PC-3 (cell line): ENCODE measurements at regions not wholly inside any gene's neighbourhood (a gene's known extent, or its start where the extent isn't known, plus 50 kb on each side); places are given as distances from the start of the nearest gene placed in this dataset.

Source experiments
- EZH2phosphoT487 ChIP-seq: fragments of 300-600 bp; sonication (generic); IDR thresholded peaks from 2 replicates; pipeline ENCODE4 v1.6.1; 2018; ENCODE audit warnings: mild to moderate bottlenecking, antibody characterized with exemption, low read length, borderline replicate concordance
- TF ChIP-seq, protein P1 (sequence below): fragments of 300-600 bp; sonication (generic); conservative IDR thresholded peaks from 2 replicates; pipeline ENCODE4 v1.5.1; 2017; ENCODE audit warnings: antibody characterized with exemption, low read depth, mild to moderate bottlenecking, low read length

DNA sequence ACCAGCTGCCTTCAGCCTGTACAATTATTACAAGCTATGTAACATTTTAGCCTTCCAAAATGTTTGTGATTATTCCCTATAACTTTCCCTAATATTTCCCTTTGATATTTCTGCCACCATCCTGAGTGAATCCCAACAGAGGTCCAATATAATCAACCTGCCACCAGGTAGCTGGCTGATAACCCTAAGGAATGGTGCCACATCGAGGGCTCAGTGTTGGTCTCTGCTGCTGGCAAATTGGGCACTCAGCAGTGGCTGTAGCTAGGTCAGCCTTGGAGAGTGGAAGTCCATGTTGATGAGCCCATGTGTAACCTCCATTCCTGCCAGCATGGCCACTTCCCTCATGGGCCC is 121.2 kb downstream of the ZNF280B start:
- TF ChIP-seq, protein P1, sequence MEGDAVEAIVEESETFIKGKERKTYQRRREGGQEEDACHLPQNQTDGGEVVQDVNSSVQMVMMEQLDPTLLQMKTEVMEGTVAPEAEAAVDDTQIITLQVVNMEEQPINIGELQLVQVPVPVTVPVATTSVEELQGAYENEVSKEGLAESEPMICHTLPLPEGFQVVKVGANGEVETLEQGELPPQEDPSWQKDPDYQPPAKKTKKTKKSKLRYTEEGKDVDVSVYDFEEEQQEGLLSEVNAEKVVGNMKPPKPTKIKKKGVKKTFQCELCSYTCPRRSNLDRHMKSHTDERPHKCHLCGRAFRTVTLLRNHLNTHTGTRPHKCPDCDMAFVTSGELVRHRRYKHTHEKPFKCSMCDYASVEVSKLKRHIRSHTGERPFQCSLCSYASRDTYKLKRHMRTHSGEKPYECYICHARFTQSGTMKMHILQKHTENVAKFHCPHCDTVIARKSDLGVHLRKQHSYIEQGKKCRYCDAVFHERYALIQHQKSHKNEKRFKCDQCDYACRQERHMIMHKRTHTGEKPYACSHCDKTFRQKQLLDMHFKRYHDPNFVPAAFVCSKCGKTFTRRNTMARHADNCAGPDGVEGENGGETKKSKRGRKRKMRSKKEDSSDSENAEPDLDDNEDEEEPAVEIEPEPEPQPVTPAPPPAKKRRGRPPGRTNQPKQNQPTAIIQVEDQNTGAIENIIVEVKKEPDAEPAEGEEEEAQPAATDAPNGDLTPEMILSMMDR, result no peak
- TF ChIP-seq EZH2phosphoT487, result no peak
